NCI-H1105 (cell line): ENCODE measurements at regions not wholly inside any gene's neighbourhood (a gene's known extent, or its start where the extent isn't known, plus 50 kb on each side); places are given as distances from the start of the nearest gene placed in this dataset.

Experiments
- DNase-seq: peaks from one replicate; lab custom pipeline; 2025; lab: John Stamatoyannopoulos, UW

- peak; percentile 74 for DNase-seq
Observed at GRCh38 chr5:34486160-34486848, 169.8 kb upstream of the RAI14 start.

- no peak for DNase-seq
Observed at GRCh38 chr5:34486849-34487158, 169.3 kb upstream of the RAI14 start.

- no peak for DNase-seq
Observed at GRCh38 chr5:34487159-34487879, 168.8 kb upstream of the RAI14 start.

- no peak for DNase-seq
Observed at GRCh38 chr5:34487956-34488355, 168.2 kb upstream of the RAI14 start.

GRCh38 chr5:34488984-34489383 is 167.1 kb upstream of the RAI14 start:
- DNase-seq, result no peak

- peak; percentile 62 for DNase-seq
Observed at GRCh38 chr5:34490506-34491250, 165.4 kb upstream of the RAI14 start.

GRCh38 chr5:34491251-34491620 is 164.9 kb upstream of the RAI14 start:
- no peak for DNase-seq

GRCh38 chr5:34494111-34494755 is 161.9 kb upstream of the RAI14 start:
- no peak for DNase-seq

GRCh38 chr5:34495178-34495577 is 160.9 kb upstream of the RAI14 start:
- DNase-seq, result no peak

- no peak for DNase-seq
Observed at GRCh38 chr5:34496260-34496691, 159.9 kb upstream of the RAI14 start.

GRCh38 chr5:34496701-34497469 is 159.2 kb upstream of the RAI14 start:
- DNase-seq, result no peak

GRCh38 chr5:34497470-34497808 is 158.7 kb upstream of the RAI14 start:
- DNase-seq, result no peak

- DNase-seq, result no peak
Observed at GRCh38 chr5:34498572-34498971, 157.6 kb upstream of the RAI14 start.

- DNase-seq, result no peak
Observed at GRCh38 chr5:34499001-34499734, 157.0 kb upstream of the RAI14 start.

- no peak for DNase-seq
Observed at GRCh38 chr5:34500236-34500847, 155.8 kb upstream of the RAI14 start.

- no peak for DNase-seq
Observed at GRCh38 chr5:34501016-34501415, 155.1 kb upstream of the RAI14 start.

GRCh38 chr5:34501840-34502239 is 154.3 kb upstream of the RAI14 start:
- DNase-seq, result no peak

GRCh38 chr5:34502581-34502980 is 153.5 kb upstream of the RAI14 start:
- DNase-seq, result no peak

- no peak for DNase-seq
Observed at GRCh38 chr5:34503379-34504253, 152.5 kb upstream of the RAI14 start.

GRCh38 chr5:34504967-34505366 is 151.2 kb upstream of the RAI14 start:
- DNase-seq, result no peak
